ENCODE measurements at regions not wholly inside any gene's neighbourhood (a gene's known extent, or its start where the extent isn't known, plus 50 kb on each side); places are given as distances from the start of the nearest gene placed in this dataset.

GRCh38 chr1:143689781-143690180 is 282.0 kb downstream of the FAM72C start:
- 64% methylated on average over 3 of the region's 4 CpGs for WGBS
- Histone ChIP-seq H3K9me3 (no peaks in the 10 kb centered on the region), H3K36me3 (no peaks in the 10 kb centered on the region), H3K27me3 (peaks cover 13% of the 10 kb centered on the region), H3K4me3 (no peak overlapping the region), H3K27ac (no peak overlapping the region), H3K4me1 (no peaks in the 10 kb centered on the region)
- DNase-seq (ENCODE audit: low spot score in 2 of 2) = no peak
- TF ChIP-seq POLR2AphosphoS5 (IDR thresholded peaks at IDR 0.05) = no peak
- no peak for TF ChIP-seq POLR2A (IDR thresholded peaks at IDR 0.05)
- TF ChIP-seq CTCF (IDR thresholded peaks at IDR 0.05) = no peak
- TF ChIP-seq EP300 (IDR thresholded peaks at IDR 0.05) = no peak

- TF ChIP-seq POLR2AphosphoS5 (IDR thresholded peaks at IDR 0.05) (no peak), POLR2A (IDR thresholded peaks at IDR 0.05) (no peak), EP300 (IDR thresholded peaks at IDR 0.05) (no peak), CTCF (IDR thresholded peaks at IDR 0.05) (no peak)
- Histone ChIP-seq H3K27ac (no peak overlapping the region), H3K4me3 (no peak overlapping the region), H3K27me3 (peaks cover 2% of the 10 kb centered on the region), H3K9me3 (no peaks in the 10 kb centered on the region), H3K4me1 (no peaks in the 10 kb centered on the region), H3K36me3 (no peaks in the 10 kb centered on the region)
- 91% methylated on average over 14 of the region's 14 CpGs for WGBS
- DNase-seq (ENCODE audit: low spot score in 2 of 2) = no peak
These were observed 291.5 kb downstream of the FAM72C start for GRCh38 chr1:143680304-143680703.

GRCh38 chr1:143672983-143673382 is 298.8 kb downstream of the FAM72C start:
- WGBS = 70% methylated on average over 2 of the region's 2 CpGs
- Histone ChIP-seq H3K27me3 (peaks cover 5% of the 10 kb centered on the region), H3K4me3 (no peak overlapping the region), H3K4me1 (no peaks in the 10 kb centered on the region), H3K36me3 (no peaks in the 10 kb centered on the region), H3K27ac (no peak overlapping the region), H3K9me3 (no peaks in the 10 kb centered on the region)
- TF ChIP-seq POLR2AphosphoS5 (IDR thresholded peaks at IDR 0.05) (no peak), CTCF (IDR thresholded peaks at IDR 0.05) (no peak), EP300 (IDR thresholded peaks at IDR 0.05) (no peak), POLR2A (IDR thresholded peaks at IDR 0.05) (no peak)
- no peak for DNase-seq (ENCODE audit: low spot score in 2 of 2)

- Histone ChIP-seq H3K4me1 (no peaks in the 10 kb centered on the region), H3K9me3 (no peaks in the 10 kb centered on the region), H3K36me3 (no peaks in the 10 kb centered on the region), H3K27ac (no peak overlapping the region), H3K4me3 (no peak overlapping the region), H3K27me3 (peaks cover 38% of the 10 kb centered on the region)
- TF ChIP-seq POLR2A (IDR thresholded peaks at IDR 0.05) (no peak), POLR2AphosphoS5 (IDR thresholded peaks at IDR 0.05) (no peak), CTCF (IDR thresholded peaks at IDR 0.05) (no peak), EP300 (IDR thresholded peaks at IDR 0.05) (no peak)
- WGBS = 49% methylated on average over 2 of the region's 24 CpGs
- no peak for DNase-seq (ENCODE audit: low spot score in 2 of 2)
These were observed 304.1 kb downstream of the FAM72C start for GRCh38 chr1:143667730-143668129.

- WGBS = 78% methylated on average over 8 of the region's 8 CpGs
- DNase-seq (ENCODE audit: low spot score in 2 of 2) = no peak
- Histone ChIP-seq H3K27ac (no peak overlapping the region), H3K9me3 (no peaks in the 10 kb centered on the region), H3K4me3 (no peak overlapping the region), H3K27me3 (peaks cover 44% of the 10 kb centered on the region), H3K36me3 (no peaks in the 10 kb centered on the region), H3K4me1 (no peaks in the 10 kb centered on the region)
- TF ChIP-seq EP300 (IDR thresholded peaks at IDR 0.05) = no peak
- TF ChIP-seq POLR2AphosphoS5 (IDR thresholded peaks at IDR 0.05) = no peak
- no peak for TF ChIP-seq CTCF (IDR thresholded peaks at IDR 0.05)
- no peak for TF ChIP-seq POLR2A (IDR thresholded peaks at IDR 0.05)
These were observed 304.9 kb downstream of the FAM72C start for GRCh38 chr1:143666851-143667250.

Data from suprapubic skin (tissue), 4 donors.